LHCN-M2 (cell line): ENCODE measurements at regions not wholly inside any gene's neighbourhood (a gene's known extent, or its start where the extent isn't known, plus 50 kb on each side); places are given as distances from the start of the nearest gene placed in this dataset.

Experiments
- DNase-seq: peaks from one replicate; pipeline ENCODE4 v3.0.0-alpha.2; 2012; ENCODE audit warnings: low read depth

DNA sequence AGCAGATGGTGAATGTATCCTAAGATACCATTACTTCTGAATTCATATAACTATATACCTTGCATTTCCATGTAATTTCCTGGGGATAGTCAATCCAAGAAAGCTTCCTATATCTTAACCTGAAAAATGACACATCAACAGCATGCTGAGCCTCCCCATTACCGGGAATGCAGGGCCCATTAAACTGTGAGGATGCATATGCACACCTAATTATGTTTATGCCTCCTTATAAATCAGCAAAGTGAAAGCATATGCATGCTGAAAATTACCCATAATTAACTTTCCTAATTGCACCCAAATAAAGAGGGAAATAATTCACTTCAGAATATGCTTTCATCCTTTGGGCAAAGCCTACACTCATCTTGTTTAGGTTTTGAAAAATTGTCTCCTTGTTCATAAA, 663.0 kb downstream of the KCNA4 start:
- DNase-seq = no peak

DNA sequence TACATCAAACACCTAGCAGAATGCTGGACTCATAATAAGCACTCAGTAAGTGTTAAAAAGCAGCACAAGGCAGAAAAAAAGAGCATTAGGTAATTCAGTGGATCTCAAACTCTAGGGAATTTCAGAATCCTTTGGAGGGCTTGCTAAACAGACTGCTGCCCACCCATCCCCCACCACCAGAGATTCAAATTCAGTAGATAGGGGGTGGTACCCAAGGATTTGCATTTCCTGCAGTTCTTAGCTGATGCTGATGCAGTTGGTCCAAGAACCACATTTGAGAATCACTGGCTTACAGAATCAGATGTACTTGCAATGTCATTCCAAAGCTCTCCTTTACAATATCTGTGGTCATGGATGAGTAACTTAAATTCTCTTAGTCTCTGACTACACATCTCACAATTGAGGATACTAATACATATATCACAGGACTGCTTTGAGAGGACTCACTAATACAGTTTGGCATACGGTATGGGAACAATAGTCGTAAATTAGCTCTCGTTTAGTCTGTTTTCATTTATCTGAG, 664.5 kb downstream of the KCNA4 start:
- no peak for DNase-seq

DNA sequence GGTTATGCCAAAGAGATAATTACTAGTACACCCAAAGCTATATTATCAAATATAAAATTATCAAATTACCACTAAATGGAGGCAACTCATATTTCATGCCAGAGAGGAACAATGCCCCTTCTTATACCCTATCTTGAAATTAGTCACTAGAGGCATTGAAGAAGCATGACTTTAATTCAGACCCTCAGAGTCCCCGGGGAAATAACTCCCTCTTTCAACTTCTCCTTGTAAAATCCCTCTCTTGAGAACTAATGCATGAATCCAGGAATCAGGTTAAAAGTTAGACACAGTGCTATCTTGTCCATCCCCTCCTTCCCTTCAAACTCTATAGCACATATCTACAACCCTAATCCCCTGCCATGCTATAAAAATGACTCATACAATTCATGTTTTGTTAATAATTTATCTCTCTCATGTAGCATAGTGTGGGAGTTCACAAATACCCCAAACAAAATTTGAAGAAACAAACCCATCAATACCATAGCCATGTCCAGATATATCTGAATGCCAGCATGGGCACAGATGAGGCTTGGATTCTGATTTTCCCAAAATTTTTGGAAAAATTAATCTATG, 665.4 kb downstream of the KCNA4 start:
- no peak for DNase-seq

DNA sequence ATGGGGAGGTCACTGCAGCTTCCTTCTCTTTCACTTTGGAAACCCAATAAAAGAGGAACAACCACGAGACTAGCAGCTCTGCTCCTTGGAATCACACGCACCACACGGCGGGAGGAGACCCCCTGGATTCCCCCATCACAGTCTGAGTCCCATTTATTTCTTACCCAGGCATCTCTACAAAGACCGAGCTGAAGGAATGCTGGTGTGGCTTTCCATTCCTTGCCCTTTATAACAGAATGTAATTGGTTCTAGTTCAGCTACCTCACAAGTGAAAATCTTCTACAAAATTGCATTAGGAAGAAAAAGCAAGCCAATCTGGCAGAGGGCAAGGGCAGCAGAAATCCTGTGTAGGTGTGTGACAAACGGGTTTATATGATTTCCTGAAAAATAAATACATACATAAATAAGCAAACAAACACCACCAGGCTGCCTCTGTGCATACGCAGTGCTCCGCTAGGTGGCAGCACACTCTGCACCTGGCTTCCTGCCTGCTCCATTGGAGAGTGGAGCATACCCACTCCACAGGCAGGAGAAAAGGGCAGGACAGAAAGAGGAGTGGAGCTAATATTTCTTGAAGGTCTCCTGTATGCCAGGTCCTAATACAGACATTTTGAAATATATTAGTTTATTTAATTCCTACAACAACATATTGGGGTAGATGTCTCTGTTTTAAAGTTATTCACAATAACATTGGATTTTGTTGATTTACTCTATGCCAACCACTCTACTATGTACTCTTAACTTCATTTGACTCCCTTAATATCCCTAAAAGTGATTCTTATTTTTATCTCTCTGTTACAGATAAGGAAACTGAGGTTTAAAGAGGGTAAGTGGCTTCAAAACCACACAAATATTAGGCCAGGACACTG, 673.1 kb downstream of the KCNA4 start:
- DNase-seq = peak; percentile 60

DNA sequence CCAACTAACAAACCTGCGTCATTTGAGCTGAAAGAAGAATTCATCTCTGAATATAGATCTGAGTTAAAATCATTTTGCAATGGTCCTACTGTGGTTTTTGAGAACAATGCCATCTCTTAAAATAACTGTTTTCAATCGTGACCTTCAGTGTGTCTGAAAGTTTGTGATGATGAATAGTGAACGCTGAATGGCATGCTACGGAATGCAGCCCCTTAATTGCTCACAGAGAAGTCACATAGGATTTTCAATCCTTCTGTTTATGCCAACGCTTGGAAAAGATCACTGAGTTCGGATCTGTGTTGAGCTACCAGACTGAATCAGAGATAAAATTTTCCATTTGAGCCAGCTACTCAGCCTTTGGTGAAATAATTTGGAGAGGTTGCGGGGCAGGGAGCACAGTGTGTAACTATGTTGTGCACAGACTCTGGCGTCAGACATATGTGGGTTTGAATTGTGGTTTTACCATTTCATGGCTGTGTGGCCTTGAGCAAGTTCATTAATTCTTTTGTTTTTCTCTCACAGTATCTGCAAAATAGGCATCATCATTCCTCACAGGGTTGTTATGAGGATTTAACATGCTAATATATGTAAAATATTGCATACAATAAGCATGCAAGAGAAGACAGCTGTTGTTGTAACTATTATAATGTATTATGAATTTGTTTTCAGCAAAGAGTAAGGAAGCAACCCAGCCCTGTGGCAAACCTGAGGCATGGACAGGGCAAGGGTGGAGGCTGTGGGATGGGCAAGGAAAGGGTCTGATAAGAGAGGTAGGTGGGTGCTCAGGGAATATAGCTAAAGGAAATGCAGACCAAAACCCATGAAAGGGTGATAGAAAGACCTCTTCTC, 679.9 kb downstream of the KCNA4 start:
- DNase-seq = peak; percentile 33

DNA sequence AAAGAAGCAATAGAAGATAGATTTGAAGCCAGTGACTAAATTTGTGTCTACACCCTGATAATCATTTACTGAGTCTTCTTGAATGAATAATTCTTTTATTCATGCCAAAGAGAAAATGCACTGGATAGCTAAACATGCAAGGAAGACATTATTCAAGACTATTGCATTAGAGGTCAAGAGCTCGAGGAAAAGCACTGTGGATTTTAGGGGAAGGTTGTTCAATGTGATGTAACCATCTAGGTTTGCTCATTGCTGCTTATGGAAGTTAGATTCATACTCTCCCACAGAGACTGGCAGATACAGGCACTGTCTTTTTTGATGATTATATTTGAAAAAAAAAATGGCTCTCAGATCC, 682.1 kb downstream of the KCNA4 start:
- no peak for DNase-seq

DNA sequence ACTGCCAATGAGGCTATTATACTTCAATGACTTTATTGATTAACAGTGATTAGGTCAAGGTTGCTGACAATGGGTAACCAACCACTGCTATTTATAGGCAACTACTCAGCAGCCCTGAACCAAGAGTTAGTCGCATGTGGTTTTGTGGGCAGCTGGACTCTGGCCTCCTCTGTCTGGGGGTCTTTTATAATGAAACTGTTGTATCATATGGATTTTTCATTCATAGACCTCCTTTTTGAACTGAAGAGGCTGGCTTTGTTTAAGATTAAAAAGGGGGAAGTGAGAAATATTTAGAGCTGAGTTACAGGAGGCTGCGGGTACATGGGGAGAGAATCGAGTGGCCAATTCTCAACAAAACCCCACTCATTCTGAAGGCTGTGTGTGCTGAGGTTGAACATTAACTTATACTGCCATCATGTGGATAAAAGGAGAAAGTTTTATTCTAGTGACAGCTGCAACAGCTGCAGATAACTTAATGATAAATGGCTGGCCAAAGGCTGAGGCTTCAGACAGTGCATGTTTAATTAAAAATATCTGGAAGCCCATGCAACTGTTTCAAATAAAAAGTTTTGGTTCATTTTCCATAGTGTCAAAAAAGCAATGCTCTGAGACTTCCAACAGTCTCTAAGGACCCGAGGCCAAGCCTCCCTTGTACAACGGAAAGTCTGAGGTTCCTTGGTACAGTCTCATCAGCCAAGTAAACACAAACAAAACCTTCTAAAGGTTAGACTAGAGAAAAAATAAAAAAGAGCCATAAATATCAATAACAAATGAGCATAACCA, 682.6 kb downstream of the KCNA4 start:
- DNase-seq = peak; percentile 88

DNA sequence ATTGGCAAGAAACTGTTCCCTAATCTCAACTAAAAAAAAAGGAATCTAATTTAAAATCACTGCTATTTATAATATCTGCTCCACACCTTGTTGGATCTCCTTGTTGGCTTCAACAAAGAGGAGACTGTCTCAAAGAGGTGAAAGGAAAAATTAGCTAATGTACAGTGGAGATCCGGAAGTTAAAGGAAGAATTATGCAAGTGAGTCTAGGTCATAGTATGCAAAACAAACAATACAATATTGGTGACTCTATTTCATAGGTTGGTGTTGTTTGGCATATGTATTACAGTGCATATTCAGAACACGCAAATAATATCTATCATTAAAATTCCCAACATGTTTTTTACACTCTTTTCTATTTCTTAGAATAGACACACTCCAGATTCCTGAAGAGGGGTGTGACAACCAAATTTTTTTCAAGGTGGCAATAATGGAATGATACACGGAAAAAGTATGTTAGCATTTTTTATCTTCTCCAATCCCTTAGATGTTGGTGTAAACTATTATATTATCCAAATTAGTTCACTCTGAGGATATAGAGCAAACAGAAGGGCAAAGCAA, 685.3 kb downstream of the KCNA4 start:
- DNase-seq = no peak

DNA sequence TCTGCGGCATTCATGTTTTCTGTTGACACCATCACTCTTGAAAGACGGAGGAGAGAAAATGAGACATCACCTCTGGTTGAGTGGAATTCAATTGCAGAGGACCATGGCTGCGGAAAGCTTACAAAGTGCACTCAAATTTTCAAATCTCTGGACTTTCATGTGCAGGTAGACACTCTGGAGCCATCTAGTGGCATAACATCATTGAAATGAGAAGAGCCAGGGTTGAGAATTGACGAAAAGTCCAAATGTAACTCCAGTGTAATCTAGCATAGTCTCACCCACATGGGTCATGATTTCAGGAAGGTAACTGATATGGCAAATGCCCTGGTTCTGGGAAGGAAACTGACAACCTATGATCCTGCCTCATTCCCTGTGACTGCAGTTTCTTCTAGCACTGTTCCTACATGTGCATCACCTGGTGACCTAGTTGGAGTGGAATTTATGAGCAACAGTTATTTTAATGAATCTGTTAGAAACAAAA, 687.8 kb downstream of the KCNA4 start:
- DNase-seq = peak; percentile 82

DNA sequence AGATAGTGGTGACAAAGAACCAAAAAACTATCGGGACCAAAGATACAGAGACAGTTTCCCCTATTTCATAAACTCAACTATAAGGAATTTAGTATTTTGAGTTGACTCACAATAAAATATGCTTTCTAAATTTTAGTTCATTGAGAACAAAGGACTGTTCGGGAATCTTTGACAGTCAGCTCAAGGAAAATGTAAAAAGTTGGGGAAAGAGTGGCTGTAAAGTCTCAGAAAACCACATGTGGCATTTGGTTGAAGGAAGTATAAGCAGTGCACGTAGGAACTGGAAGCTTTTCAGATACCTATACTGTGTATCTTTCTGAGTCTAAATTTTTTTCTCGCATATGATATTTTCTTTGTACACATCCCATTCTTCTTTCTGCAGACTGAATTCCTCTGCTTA, 688.9 kb downstream of the KCNA4 start:
- DNase-seq = no peak

DNA sequence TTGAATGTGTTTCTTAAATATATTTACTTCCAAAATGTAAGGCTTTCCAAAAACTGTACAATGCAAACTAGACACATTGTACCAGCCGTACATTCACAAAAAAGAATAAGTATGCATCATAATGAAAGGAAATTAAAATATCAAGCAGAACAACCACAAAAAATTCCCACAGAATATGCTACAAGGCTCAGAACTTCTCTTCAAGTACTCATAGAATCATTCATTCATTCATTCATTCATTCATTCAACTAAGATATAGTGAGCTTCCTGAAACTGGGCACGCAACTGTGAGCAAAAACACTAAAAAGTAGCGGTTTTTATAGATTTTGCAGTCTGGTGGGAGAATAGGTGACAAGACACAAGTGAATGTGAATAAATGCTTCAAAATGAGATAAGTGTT, 690.1 kb downstream of the KCNA4 start:
- DNase-seq = no peak

DNA sequence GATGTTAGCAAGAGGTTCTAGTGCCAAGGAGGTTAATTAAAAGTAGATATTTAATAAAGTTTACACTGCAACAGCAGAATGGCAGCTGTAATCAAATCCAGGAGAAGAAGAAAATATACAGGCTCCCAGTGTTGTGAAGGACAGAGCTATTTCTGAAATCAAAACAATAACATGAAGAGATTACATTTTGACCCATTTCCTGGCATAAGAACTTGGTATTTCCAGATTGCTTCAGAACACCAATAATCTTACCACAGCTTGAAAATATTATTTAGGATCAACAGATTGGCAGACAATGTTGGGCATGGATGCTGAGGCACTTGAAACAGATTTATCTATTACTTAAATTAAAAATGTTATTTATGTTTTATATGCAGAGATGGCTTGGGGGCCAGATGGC, 692.5 kb downstream of the KCNA4 start:
- DNase-seq = peak; percentile 59

DNA sequence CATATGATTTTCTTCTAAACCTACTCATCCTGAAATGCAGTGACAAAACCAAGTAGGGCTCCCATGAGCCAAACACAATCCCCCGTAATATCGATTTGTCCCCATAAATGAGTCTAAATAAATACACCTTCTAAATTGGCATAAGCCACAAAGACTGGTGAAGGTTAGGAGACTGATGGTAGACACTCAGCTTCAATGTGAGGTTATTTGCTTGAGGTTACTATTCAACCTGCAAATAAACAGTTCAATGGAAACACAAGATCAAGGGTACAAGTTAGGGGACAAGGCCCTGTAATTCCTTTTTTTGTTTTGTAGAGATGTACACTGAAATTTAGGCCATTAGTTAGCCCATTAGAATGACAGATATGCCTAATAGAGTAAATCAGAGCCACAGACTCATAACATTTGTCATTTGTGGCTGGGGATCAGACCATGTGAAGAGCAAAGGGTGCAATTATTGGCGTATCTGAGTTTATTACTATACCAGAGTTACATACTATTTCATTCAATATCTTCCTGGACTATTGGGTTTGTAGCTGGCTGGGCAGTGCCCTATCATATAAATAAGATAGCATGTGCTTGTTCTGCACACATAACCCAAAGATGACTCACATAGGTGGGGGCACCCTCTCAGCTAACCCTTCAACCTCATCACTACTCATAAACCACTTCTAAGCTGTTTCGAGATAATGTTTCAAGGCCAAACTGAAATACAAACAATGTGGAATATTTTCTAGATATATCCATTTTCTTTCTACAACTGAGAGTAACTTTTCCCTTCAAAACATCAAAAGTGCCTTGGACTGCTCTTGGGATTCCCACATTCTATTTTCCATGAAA, 695.3 kb downstream of the KCNA4 start:
- DNase-seq = peak; percentile 96

DNA sequence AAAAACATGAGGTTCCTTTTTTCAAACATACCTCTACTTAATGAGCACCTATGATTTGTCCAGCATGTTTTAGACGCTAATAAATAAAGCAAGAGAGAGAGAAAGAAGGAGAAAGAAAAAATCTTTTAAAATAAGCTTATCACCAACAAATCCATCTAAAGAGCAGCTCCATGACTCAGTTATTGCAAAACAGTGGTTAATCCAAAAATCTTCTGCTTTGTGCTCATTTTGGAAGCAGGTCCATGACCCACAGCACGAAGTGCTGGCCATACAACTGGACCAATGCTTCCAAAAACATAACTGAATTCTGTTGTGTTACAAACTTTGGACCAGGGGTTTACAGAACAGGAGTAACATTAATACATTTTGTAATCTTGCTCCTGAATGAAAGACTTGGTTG, 696.6 kb downstream of the KCNA4 start:
- DNase-seq = no peak

DNA sequence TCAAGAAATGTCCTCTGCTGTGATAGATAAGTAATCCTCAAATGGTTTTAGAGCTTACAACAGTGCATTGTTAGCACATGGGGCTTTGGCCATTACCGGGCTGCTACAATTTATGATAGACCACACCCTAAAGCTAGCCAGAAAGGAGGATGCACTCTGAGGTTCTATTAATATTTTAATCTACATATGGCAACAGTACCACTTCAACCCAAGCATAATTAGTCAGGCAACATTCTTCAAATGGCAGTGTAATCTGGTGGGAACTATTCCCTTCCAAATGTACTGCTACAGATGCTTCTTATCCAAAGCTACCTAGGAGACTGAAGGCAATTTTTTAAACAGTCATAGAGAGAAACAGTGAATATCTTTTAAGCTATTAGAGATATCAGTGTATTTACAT, 697.6 kb downstream of the KCNA4 start:
- DNase-seq = no peak

DNA sequence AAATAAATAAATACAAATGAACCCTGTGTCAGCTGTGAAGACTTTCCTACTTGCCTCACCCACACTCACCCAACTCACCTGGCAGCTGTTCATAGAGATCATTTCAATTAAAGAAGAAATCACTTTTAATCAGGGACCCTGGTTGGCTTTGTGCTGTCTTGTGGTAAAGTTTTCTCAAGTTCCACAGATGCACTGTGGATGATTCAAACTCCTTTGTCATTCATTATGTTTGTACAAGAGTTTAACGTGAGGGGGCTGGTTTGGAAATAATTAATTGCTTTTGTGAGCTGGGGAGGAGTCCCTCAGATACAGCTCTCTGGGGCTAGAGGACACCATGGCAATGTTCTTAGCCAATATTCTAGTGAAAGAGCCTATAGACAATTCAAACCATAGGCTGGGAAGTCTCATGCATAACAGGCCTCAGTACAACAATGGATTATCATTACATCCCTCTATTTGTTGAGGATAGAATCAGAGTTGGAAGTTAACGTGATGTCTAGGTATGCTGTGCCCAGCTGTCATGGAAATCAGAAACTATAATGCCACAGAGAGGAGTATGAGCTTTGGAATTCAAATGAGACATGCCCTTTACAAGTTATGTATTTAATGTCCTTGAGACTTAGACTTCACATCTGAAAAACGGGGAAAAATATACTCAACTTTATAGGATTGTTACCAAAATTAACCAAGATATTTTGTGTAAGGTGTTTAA, 698.5 kb downstream of the KCNA4 start:
- peak; percentile 96 for DNase-seq

DNA sequence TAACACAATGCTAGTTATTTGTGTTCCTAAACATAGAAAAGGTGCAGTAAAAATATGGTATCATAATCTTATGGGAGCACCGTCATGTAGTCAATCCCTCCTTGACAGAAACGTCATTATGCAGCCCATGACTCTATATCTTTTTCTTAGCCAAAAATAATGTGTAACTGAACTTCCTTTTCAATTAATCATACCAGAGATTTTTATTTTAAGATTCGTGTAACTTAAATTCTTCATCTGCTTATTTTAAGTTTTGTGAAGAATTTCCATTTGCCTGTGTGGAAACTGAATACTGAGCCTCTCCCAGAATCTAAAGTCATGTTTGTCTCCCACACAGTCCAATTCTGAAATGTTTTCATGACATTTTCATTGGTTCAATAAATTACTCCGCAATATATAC, 699.1 kb downstream of the KCNA4 start:
- DNase-seq = no peak

DNA sequence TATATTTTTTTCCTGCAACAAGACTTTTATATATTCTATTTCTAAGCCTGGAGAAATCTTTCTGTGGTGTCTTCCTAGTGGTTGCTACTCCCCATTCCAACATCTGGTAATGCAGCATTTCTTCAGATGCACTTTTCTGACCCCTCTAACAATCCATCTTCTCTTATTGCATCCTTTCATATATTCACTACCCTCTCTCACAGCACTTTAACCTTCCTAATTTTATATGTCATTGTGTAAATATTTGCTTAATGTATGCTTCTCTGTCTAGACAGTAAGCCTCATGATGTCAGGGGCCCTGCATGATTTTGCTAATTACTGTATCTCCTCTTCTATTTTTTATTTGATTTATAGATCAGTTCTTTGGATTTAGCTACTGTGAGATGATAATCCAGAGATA, 701.6 kb downstream of the KCNA4 start:
- DNase-seq = no peak

DNA sequence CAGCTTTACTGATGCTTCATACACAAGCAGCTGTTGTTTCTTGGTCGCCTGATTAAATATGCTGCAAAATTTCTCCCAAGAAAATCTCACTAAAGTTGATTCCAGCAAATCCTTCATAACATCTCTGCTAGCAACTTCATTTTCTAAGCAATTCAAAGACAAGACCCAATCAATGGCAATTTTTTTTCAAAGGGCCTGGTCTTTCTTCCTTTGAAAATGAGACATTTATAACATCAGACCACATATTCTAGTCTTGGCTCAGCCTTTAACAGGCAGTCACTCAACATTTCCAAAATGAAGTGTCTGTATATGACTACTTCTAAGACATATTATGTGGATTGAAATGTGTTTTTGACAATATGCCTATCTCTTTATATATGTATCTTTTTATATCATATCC, 702.6 kb downstream of the KCNA4 start:
- no peak for DNase-seq
